Heart left ventricle (tissue), 16 donors: ENCODE measurements at regions not wholly inside any gene's neighbourhood (a gene's known extent, or its start where the extent isn't known, plus 50 kb on each side); places are given as distances from the start of the nearest gene placed in this dataset.

Experiments
- ATAC-seq, 4 donors: fragments of 200-7000 bp; cut with Tn5 transposase; one replicate each; pipeline ENCODE4 v1.9.1; 2020 to 2022; ENCODE audit warnings: moderate library complexity in 4 of 4, mild to moderate bottlenecking in 3 of 4, moderate number of reproducible peaks in 1 of 4
- DNase-seq, 5 donors: peaks; one replicate each; pipeline ENCODE4 v3.0.0-alpha.2; 2020
- H3K27ac ChIP-seq, 12 donors: fragments of 200-600 bp; sonication (generic) in 4 of 12; one replicate each; pipeline versions ENCODE4 v1.5.0 to v1.8.0; 2016 to 2022; ENCODE audit warnings: mild to moderate bottlenecking in 2 of 12
- H3K27me3 ChIP-seq, 9 donors: fragments of 200-600 bp; sonication (generic) in 2 of 9; one replicate each; pipeline versions ENCODE4 v1.5.1 to v1.8.0; 2016 to 2022; ENCODE audit warnings: mild to moderate bottlenecking in 3 of 9
- H3K36me3 ChIP-seq, 9 donors: fragments of 200-600 bp; sonication (generic) in 2 of 9; one replicate each; pipeline versions ENCODE4 v1.5.0 to v1.8.0; 2018 to 2022; ENCODE audit warnings: mild to moderate bottlenecking in 2 of 9
- H3K4me1 ChIP-seq, 12 donors: fragments of 200-600 bp; sonication (generic) in 4 of 12; one replicate each; pipeline versions ENCODE4 v1.5.0 to v1.8.0; 2016 to 2022; ENCODE audit warnings: mild to moderate bottlenecking in 3 of 12
- H3K4me3 ChIP-seq, 12 donors: fragments of 200-600 bp; sonication (generic) in 4 of 12; one replicate each; pipeline versions ENCODE4 v1.5.0 to v1.8.0; 2017 to 2022; ENCODE audit warnings: mild to moderate bottlenecking in 9 of 12, moderate library complexity in 4 of 12
- H3K9me3 ChIP-seq, 12 donors: fragments of 200-600 bp; sonication (generic) in 4 of 12; one replicate each; pipeline versions ENCODE4 v1.5.0 to v1.8.0; 2016 to 2022; ENCODE audit warnings: mild to moderate bottlenecking in 1 of 12
- CTCF ChIP-seq, 12 donors: fragments of 200-600 bp; sonication (generic) in 4 of 12; IDR thresholded peaks; one replicate each; pipeline versions ENCODE4 v1.5.0 to v1.8.0; 2018 to 2022; ENCODE audit warnings: antibody characterized with exemption in 12 of 12, mild to moderate bottlenecking in 5 of 12
- POLR2A ChIP-seq, 2 donors: fragments of 450-650 bp; IDR thresholded peaks; one replicate each; pipeline ENCODE4 v1.6.1; 2017; ENCODE audit warnings: antibody characterized with exemption in 2 of 2, mild to moderate bottlenecking in 2 of 2, moderate library complexity in 2 of 2
- WGBS, 4 donors: extraction: QIAGEN DNeasy Blood & Tissue Kit in 2 of 4; methylation state at CpG; one replicate each; pipeline versions ENCODE4 v1.1.5 to v1.1.7; 2013 to 2018; 5-methylcytosine and 5-hydroxymethylcytosine counted together
- intact Hi-C, 10 donors: fragments of 100-400 bp; cut with DNase I; formaldehyde crosslinking; loops; one replicate each; pipeline versions ENCODE4 v1.11.1 to v1.14.2; 2022
- donor health status: ischemic (EF 13 %, LVEDD 7.1; RV severe dilation, severe dysfunction).
- donor health status: healthy with polysubstance abuse.
- donor health status: DM: no; HTN: yes; CAD: no.
- donor health status: DM: no; HTN: no; CAD: no.
- donor health status: ischemic (EF 25% LVEDD 6.9; RV normal size, moderate dysfunction).
- donor health status: ischemic (EF 25% LVEDD 5.7; RV mildly dilated, moderate dysfunction).
- donor health status: healthy.
- donor health status: DM: yes; HTN: yes; CAD: no.
- donor health status: ischemic (EF 35%, LVEDD 5.7; RV mildly dilated, moderate dysfunction).
- donor health status: nonischemic (EF 11% LVEDD 7.7; RV severe dilation, severe dysfunction).
- donor health status: DM: yes; HTN: yes; CAD: no.
- donor health status: PGD.
- donor health status: ischemic (EF 29% LVEDD 5.4; RV normal size, mild dysfunction).
- donor health status: nonischemic (EF 23%, LVEDD 6.1; RV moderate dilation, normal function).

GRCh38 chr7:101764221-101764620 is 53.2 kb upstream of the CUX1 start:
- intact Hi-C loops = no loop called here
- no peaks in the 10 kb centered on the region for H3K36me3 ChIP-seq
- no peaks in the 10 kb centered on the region for H3K27me3 ChIP-seq
- ATAC-seq (no peak), DNase-seq (no peak)
- no peaks in the 10 kb centered on the region for H3K9me3 ChIP-seq
- no peaks in the 10 kb centered on the region for H3K4me1 ChIP-seq
- no peak for TF ChIP-seq POLR2A (IDR thresholded peaks at IDR 0.05)
- no peak for TF ChIP-seq CTCF (IDR thresholded peaks at IDR 0.05)
- H3K4me3 ChIP-seq = no peak overlapping the region
- no peak overlapping the region for H3K27ac ChIP-seq
- 40 to 55% (median 46%) methylated on average over 6 of the region's 6 CpGs for WGBS, 4 donors

- no peak for ATAC-seq
- 68 to 88% (median 77%) methylated on average over 4 to 6 of the region's 6 CpGs for WGBS, 4 donors
- Histone ChIP-seq H3K4me3 (no peak overlapping the region), H3K36me3 (no peaks in the 10 kb centered on the region), H3K4me1 (no peaks in the 10 kb centered on the region), H3K27ac (no peak overlapping the region), H3K27me3 (peaks cover 0 to 8% (median 0%) of the 10 kb centered on the region in 9 donors), H3K9me3 (no peaks in the 10 kb centered on the region)
- intact Hi-C loops = no loop called here
- DNase-seq = no peak
- TF ChIP-seq CTCF (IDR thresholded peaks at IDR 0.05) (no peak), POLR2A (IDR thresholded peaks at IDR 0.05) (no peak)
Observed at GRCh38 chr7:101767544-101767943, 49.9 kb upstream of the CUX1 start.
